Sigmoid colon (tissue), 6 donors: ENCODE measurements at regions not wholly inside any gene's neighbourhood (a gene's known extent, or its start where the extent isn't known, plus 50 kb on each side); places are given as distances from the start of the nearest gene placed in this dataset.

Experiments used
- DNase-seq: peaks from one replicate; pipeline ENCODE4 v3.0.0-alpha.2; 2019
- H3K27ac ChIP-seq, 4 donors: fragments of 200-600 bp; sonication (generic); one replicate each; pipeline ENCODE4 v1.5.1; 2016 to 2019; ENCODE audit warnings: mild to moderate bottlenecking in 1 of 4
- H3K27me3 ChIP-seq, 3 donors: fragments of 200-600 bp; sonication (generic); one replicate each; pipeline ENCODE4 v1.5.1; 2019; ENCODE audit warnings: mild to moderate bottlenecking in 1 of 3
- H3K36me3 ChIP-seq, 4 donors: fragments of 200-600 bp; sonication (generic); one replicate each; pipeline ENCODE4 v1.5.1; 2016 to 2019
- H3K4me1 ChIP-seq, 4 donors: fragments of 200-600 bp; sonication (generic); one replicate each; pipeline ENCODE4 v1.5.1; 2017 to 2019
- H3K4me3 ChIP-seq, 4 donors: fragments of 200-600 bp; sonication (generic); one replicate each; pipeline ENCODE4 v1.5.1; 2017 to 2019; ENCODE audit warnings: mild to moderate bottlenecking in 2 of 4, moderate library complexity in 1 of 4
- H3K9me3 ChIP-seq, 4 donors: fragments of 200-600 bp in 3 of 4; sonication (generic) in 3 of 4; one replicate each; pipeline versions ENCODE4 v1.5.1 to v1.6.1; 2013 to 2019
- CTCF ChIP-seq, 4 experiments: fragments of 450-650 bp in 3 of 4; fragments of 200-600 bp in 1 of 4; IDR thresholded peaks; one replicate each; pipeline ENCODE4 v1.5.1; 2016 to 2019; ENCODE audit warnings: antibody characterized with exemption in 4 of 4, mild to moderate bottlenecking in 3 of 4, moderate library complexity in 2 of 4
- EP300 ChIP-seq, 4 donors: sonication (generic); formaldehyde crosslinking; IDR thresholded peaks; one replicate each; pipeline ENCODE4 v1.6.1; 2017; ENCODE audit warnings: antibody characterized with exemption in 4 of 4
- POLR2A ChIP-seq, 2 donors: fragments of 450-650 bp; IDR thresholded peaks; one replicate each; pipeline ENCODE4 v1.6.1; 2016; ENCODE audit warnings: antibody characterized with exemption in 2 of 2, mild to moderate bottlenecking in 2 of 2, moderate library complexity in 2 of 2
- POLR2AphosphoS5 ChIP-seq, 4 donors: sonication (generic); formaldehyde crosslinking; IDR thresholded peaks; one replicate each; pipeline ENCODE4 v1.6.1; 2017; ENCODE audit warnings: antibody characterized with exemption in 4 of 4
- WGBS, 2 donors: extraction: QIAGEN DNeasy Blood & Tissue Kit; methylation state at CpG; one replicate each; pipeline ENCODE4 v1.1.7; 2013; 5-methylcytosine and 5-hydroxymethylcytosine counted together
- intact Hi-C: fragments of 100-400 bp; cut with DNase I; formaldehyde crosslinking; loops from one replicate; pipeline ENCODE4 v1.15.1; 2023
- donor health status: healthy with polysubstance abuse.
- donor health status: healthy.

DNA sequence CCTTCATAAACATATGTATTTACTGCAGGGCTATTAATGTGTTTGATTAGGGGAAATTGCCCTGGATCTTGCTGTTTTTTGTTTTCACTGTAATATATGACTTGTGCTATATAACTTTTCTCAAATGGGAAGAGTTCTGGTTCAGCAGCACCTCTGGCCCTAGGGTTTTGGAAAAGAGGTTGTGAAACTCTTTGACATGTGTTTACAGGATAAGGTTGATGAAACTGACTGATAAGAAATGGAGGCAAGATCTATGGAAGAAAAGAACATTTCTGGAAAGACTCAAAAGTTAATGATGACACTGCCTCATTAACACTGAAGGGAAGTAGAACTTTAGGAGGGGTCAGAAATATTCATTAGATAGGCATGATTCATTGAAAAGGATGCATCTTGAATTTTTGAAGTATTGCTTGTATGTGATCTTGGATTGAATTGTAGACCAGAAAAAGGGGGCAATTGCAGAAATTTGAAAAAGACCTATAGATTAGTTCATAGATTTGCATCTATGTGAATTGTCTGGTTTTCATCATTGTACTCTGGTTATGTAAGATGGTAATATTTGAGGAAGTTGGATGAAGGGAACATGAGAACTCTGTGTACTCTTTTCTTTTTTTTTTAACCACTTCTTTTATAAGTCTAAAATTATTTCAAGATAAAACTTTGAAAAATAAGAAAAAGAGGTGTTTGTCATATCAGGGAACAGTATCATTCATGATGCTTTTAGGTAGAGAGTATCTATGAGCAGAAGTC, 54.0 kb downstream of the UTRN start:
- no peak for DNase-seq
- Histone ChIP-seq H3K9me3 (no peaks in the 10 kb centered on the region), H3K27ac (peak overlapping the region in 2 of 4 donors; percentile 1 to 8), H3K4me3 (no peak overlapping the region), H3K4me1 (peaks cover 0 to 25% (median 19%) of the 10 kb centered on the region in 4 donors), H3K36me3 (no peaks in the 10 kb centered on the region), H3K27me3 (no peaks in the 10 kb centered on the region)
- TF ChIP-seq POLR2A (IDR thresholded peaks at IDR 0.05) (no peak), POLR2AphosphoS5 (IDR thresholded peaks at IDR 0.05) (no peak), EP300 (IDR thresholded peaks at IDR 0.05) (no peak), CTCF (IDR thresholded peaks at IDR 0.05) (no peak)
- intact Hi-C loops, result no loop called here

DNA sequence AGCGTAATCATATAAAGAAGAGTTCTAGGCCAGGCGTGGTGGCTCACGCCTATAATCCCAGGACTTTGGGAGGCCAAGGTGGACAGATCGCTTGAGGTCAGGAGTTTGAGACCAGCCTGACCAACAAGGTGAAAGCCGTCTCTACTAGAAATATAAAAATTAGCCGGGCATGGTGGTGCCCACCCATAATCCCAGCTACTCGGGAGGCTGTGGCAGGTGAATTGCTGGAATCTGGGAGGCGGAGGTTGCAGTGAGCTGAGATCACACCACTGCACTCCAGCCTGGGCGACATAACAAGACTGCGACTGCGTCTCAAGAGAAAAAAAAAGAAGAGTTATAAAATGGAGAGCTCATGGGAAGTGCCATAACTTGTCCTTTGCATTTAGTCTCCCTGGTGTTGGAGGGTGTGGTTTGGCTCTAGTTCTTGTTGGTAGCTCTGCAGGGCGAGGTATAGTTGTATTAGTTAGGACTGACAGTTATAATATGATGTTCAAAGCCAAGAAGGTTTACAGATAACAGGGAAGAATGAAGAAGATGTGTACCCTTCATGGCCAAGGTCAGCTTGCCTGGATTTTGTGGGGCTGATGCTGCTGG, 54.8 kb downstream of the UTRN start:
- Histone ChIP-seq H3K9me3 (no peaks in the 10 kb centered on the region), H3K27ac (peak overlapping the region in 2 of 4 donors; percentile 1 to 8), H3K27me3 (no peaks in the 10 kb centered on the region), H3K4me1 (peaks cover 0 to 25% (median 15%) of the 10 kb centered on the region in 4 donors), H3K4me3 (no peak overlapping the region), H3K36me3 (no peaks in the 10 kb centered on the region)
- TF ChIP-seq CTCF (IDR thresholded peaks at IDR 0.05) (no peak), POLR2AphosphoS5 (IDR thresholded peaks at IDR 0.05) (no peak), EP300 (IDR thresholded peaks at IDR 0.05) (no peak), POLR2A (IDR thresholded peaks at IDR 0.05) (no peak)
- 49 to 86% methylated on average over 12 of the region's 12 CpGs for WGBS, 2 donors
- intact Hi-C loops, result no loop called here
- no peak for DNase-seq

GRCh38 chr6:144340541-144341371, 55.6 kb downstream of the UTRN start:
- no peak for TF ChIP-seq EP300 (IDR thresholded peaks at IDR 0.05)
- no peak for TF ChIP-seq CTCF (IDR thresholded peaks at IDR 0.05)
- no peak for TF ChIP-seq POLR2A (IDR thresholded peaks at IDR 0.05)
- TF ChIP-seq POLR2AphosphoS5 (IDR thresholded peaks at IDR 0.05), result no peak
- Histone ChIP-seq H3K36me3 (no peaks in the 10 kb centered on the region), H3K9me3 (no peaks in the 10 kb centered on the region), H3K4me3 (no peak overlapping the region), H3K27ac (no peak overlapping the region), H3K27me3 (no peaks in the 10 kb centered on the region), H3K4me1 (peaks cover 0 to 20% (median 15%) of the 10 kb centered on the region in 4 donors)
- WGBS, 2 donors, result 62 to 78% methylated on average over 5 of the region's 5 CpGs
- intact Hi-C loops, result no loop called here
- DNase-seq, result no peak

- Histone ChIP-seq H3K36me3 (no peaks in the 10 kb centered on the region), H3K4me1 (peaks cover 0 to 24% (median 15%) of the 10 kb centered on the region in 4 donors), H3K9me3 (no peaks in the 10 kb centered on the region), H3K27ac (no peak overlapping the region), H3K4me3 (no peak overlapping the region), H3K27me3 (no peaks in the 10 kb centered on the region)
- intact Hi-C loops, result no loop called here
- TF ChIP-seq CTCF (IDR thresholded peaks at IDR 0.05), result no peak
- TF ChIP-seq POLR2A (IDR thresholded peaks at IDR 0.05), result no peak
- no peak for TF ChIP-seq POLR2AphosphoS5 (IDR thresholded peaks at IDR 0.05)
- no peak for TF ChIP-seq EP300 (IDR thresholded peaks at IDR 0.05)
- no peak for DNase-seq
- WGBS, 2 donors, result 60 to 67% methylated on average over 5 of the region's 5 CpGs
Measured at GRCh38 chr6:144341831-144342527, 56.8 kb downstream of the UTRN start.
